ENCODE measurements at regions not wholly inside any gene's neighbourhood (a gene's known extent, or its start where the extent isn't known, plus 50 kb on each side); places are given as distances from the start of the nearest gene placed in this dataset.

DNA sequence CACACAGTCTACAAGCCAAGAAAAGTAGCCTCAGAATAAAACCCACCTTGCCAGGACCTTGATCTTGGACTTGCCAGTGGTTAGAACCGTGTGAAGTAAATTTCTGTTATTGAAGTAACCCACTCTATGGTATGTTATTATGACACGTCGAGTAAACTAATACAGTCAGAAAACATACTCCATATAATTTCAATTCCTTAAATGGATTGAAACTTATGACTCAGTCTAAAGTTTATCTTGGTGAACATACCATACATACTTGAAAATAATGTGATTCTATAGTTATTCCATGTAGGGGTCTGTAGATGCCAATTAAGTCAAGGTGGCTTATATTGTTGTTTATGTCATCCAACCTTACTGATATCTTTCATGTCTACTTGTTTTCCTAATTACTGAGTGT, 950.7 kb downstream of the TLE4 start:
- H3K36me3 Mint-ChIP-seq (ENCODE audit: insufficient read depth, unreplicated experiment): no peaks in the 10 kb centered on the region
- BruUV-seq (replicated peaks): no TSS peak
- CTCF ChIA-PET: no interaction called here
- intact Hi-C loops (cut with micrococcal nuclease; ENCODE audit: unreplicated experiment): no loop called here
- no peaks in the 10 kb centered on the region for H3K27me3 Mint-ChIP-seq (ENCODE audit: unreplicated experiment)
- TF ChIP-seq, protein P1, sequence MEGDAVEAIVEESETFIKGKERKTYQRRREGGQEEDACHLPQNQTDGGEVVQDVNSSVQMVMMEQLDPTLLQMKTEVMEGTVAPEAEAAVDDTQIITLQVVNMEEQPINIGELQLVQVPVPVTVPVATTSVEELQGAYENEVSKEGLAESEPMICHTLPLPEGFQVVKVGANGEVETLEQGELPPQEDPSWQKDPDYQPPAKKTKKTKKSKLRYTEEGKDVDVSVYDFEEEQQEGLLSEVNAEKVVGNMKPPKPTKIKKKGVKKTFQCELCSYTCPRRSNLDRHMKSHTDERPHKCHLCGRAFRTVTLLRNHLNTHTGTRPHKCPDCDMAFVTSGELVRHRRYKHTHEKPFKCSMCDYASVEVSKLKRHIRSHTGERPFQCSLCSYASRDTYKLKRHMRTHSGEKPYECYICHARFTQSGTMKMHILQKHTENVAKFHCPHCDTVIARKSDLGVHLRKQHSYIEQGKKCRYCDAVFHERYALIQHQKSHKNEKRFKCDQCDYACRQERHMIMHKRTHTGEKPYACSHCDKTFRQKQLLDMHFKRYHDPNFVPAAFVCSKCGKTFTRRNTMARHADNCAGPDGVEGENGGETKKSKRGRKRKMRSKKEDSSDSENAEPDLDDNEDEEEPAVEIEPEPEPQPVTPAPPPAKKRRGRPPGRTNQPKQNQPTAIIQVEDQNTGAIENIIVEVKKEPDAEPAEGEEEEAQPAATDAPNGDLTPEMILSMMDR (IDR thresholded peaks at IDR 0.05; ENCODE audit: unreplicated experiment): no peak
- H3K4me1 Mint-ChIP-seq (ENCODE audit: low read depth, unreplicated experiment): no peaks in the 10 kb centered on the region
- no peak overlapping the region for H3K4me3 Mint-ChIP-seq (ENCODE audit: low read depth, unreplicated experiment)
- DNase-seq: no peak
- peaks cover 2% of the 10 kb centered on the region for H3K9me3 Mint-ChIP-seq (ENCODE audit: low read depth, unreplicated experiment)
- no peak overlapping the region for H3K27ac Mint-ChIP-seq (ENCODE audit: unreplicated experiment)

DNA sequence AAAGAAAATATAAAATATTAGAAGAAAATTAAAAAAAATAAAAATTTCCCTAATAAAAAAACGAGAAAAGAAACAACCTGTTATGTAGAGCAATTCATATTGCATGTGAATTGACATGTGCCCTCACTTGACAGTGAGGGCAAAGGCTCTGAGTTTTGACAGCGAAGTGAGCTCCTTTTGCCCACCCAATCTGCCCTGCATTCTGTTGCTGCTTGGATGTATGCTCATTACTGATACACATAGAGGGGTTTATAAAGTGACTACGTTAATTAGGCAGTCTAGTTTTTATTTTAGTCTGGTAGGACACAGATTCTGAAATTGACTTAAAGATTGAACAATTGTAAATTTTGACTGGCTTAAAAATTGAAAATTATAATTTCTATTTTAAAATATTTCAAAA, 949.4 kb downstream of the TLE4 start:
- intact Hi-C loops (cut with micrococcal nuclease; ENCODE audit: unreplicated experiment): no loop called here
- Mint-ChIP-seq H3K27me3 (ENCODE audit: unreplicated experiment) (no peaks in the 10 kb centered on the region), H3K36me3 (ENCODE audit: insufficient read depth, unreplicated experiment) (no peaks in the 10 kb centered on the region)

DNA sequence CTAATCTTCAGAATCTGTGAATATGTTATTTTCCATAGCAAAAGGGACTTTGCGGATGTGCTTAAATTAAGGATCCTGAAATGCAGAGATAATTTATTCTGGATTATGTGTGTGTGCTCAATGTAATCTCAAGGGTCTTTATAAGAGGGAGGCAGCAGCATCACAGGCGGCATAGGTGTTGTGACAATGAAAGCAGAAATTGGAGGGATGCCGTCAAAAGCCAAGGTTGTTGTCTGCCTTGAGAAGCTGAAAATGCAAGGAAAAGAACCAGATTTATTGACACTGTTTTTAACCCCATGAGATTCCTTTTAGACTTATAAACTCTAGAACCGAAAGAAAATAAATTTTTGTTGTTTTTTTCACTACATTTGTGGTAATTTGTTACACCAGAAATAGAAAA, 948.5 kb downstream of the TLE4 start:
- intact Hi-C loops (cut with micrococcal nuclease; ENCODE audit: unreplicated experiment): no loop called here
- CTCF ChIA-PET: no interaction called here
- H3K4me3 Mint-ChIP-seq (ENCODE audit: low read depth, unreplicated experiment): no peak overlapping the region

More for the DNA sequence above, 949.4 kb downstream of the TLE4 start:
- CTCF ChIA-PET: no interaction called here
- H3K9me3 Mint-ChIP-seq (ENCODE audit: low read depth, unreplicated experiment): peaks cover 3% of the 10 kb centered on the region
- H3K27ac Mint-ChIP-seq (ENCODE audit: unreplicated experiment): no peak overlapping the region
- H3K4me1 Mint-ChIP-seq (ENCODE audit: low read depth, unreplicated experiment): no peaks in the 10 kb centered on the region
- no peak overlapping the region for H3K4me3 Mint-ChIP-seq (ENCODE audit: low read depth, unreplicated experiment)
- no peak for DNase-seq
- TF ChIP-seq, protein P1 (IDR thresholded peaks at IDR 0.05; ENCODE audit: unreplicated experiment): no peak
- BruUV-seq (replicated peaks): no TSS peak

DNA sequence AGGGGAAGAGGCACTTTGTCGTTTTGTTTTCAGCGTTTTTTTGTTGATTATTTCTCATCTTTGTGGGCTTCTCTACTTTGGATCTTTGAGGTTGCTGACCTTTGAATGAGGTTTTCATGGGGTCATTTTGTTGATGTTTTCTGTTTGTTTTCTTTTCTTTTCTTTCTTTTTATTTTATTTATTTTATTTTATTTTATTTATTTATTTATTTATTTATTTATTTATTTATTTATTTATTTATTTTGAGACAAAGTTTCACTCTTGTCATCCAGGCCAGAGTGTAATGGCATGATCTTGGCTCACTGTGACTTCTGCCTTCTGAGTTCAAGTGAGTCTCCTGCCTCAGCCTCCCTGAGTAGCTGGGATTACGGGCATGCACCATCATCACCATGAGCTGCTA, 946.7 kb downstream of the TLE4 start:
- Mint-ChIP-seq H3K27me3 (ENCODE audit: unreplicated experiment) (no peaks in the 10 kb centered on the region), H3K4me1 (ENCODE audit: low read depth, unreplicated experiment) (no peaks in the 10 kb centered on the region), H3K9me3 (ENCODE audit: low read depth, unreplicated experiment) (peaks cover 4% of the 10 kb centered on the region), H3K4me3 (ENCODE audit: low read depth, unreplicated experiment) (no peak overlapping the region), H3K27ac (ENCODE audit: unreplicated experiment) (no peak overlapping the region), H3K36me3 (ENCODE audit: insufficient read depth, unreplicated experiment) (no peaks in the 10 kb centered on the region)
- DNase-seq: no peak
- CTCF ChIA-PET: no interaction called here
- TF ChIP-seq, protein P1 (IDR thresholded peaks at IDR 0.05; ENCODE audit: unreplicated experiment): no peak
- no TSS peak for BruUV-seq (replicated peaks)
- intact Hi-C loops (cut with micrococcal nuclease; ENCODE audit: unreplicated experiment): no loop called here

More for the DNA sequence above, 948.5 kb downstream of the TLE4 start:
- H3K36me3 Mint-ChIP-seq (ENCODE audit: insufficient read depth, unreplicated experiment): no peaks in the 10 kb centered on the region
- no peaks in the 10 kb centered on the region for H3K4me1 Mint-ChIP-seq (ENCODE audit: low read depth, unreplicated experiment)
- no peaks in the 10 kb centered on the region for H3K27me3 Mint-ChIP-seq (ENCODE audit: unreplicated experiment)
- H3K27ac Mint-ChIP-seq (ENCODE audit: unreplicated experiment): no peak overlapping the region
- TF ChIP-seq, protein P1 (IDR thresholded peaks at IDR 0.05; ENCODE audit: unreplicated experiment): no peak
- BruUV-seq (replicated peaks): no TSS peak
- peaks cover 4% of the 10 kb centered on the region for H3K9me3 Mint-ChIP-seq (ENCODE audit: low read depth, unreplicated experiment)
- DNase-seq: no peak

DNA sequence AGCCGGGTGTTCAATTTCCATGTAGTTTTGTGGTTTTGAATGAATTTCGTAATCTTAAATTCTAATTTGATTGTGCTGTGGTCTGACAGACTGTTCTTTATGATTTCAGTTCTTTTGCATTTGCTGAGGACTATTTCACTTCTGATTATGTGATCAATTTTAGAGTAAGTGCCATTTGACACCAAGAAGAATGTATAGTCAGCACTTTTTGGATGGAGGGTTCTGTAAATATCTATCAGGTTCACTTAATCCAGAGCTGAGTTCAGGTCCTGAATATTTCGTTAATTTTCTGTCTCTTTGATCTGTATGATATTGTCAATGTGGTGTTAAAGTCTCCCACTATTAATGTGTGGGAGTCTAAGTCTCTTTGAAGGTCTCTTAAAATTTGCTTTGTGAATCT, 944.9 kb downstream of the TLE4 start:
- no TSS peak for BruUV-seq (replicated peaks)
- H3K27ac Mint-ChIP-seq (ENCODE audit: unreplicated experiment): no peak overlapping the region
- no peaks in the 10 kb centered on the region for H3K27me3 Mint-ChIP-seq (ENCODE audit: unreplicated experiment)
- no peaks in the 10 kb centered on the region for H3K4me1 Mint-ChIP-seq (ENCODE audit: low read depth, unreplicated experiment)
- H3K36me3 Mint-ChIP-seq (ENCODE audit: insufficient read depth, unreplicated experiment): no peaks in the 10 kb centered on the region
- no peak for DNase-seq
- TF ChIP-seq, protein P1 (IDR thresholded peaks at IDR 0.05; ENCODE audit: unreplicated experiment): no peak
- peaks cover 4% of the 10 kb centered on the region for H3K9me3 Mint-ChIP-seq (ENCODE audit: low read depth, unreplicated experiment)
- CTCF ChIA-PET: no interaction called here
- intact Hi-C loops (cut with micrococcal nuclease; ENCODE audit: unreplicated experiment): no loop called here
- no peak overlapping the region for H3K4me3 Mint-ChIP-seq (ENCODE audit: low read depth, unreplicated experiment)
